Tibial nerve (tissue), 4 donors: ENCODE measurements at regions not wholly inside any gene's neighbourhood (a gene's known extent, or its start where the extent isn't known, plus 50 kb on each side); places are given as distances from the start of the nearest gene placed in this dataset.

Experiments
- EP300 ChIP-seq, 2 donors: sonication (generic); formaldehyde crosslinking; IDR thresholded peaks; one replicate each; pipeline ENCODE4 v1.6.1; 2017; ENCODE audit warnings: antibody characterized with exemption in 2 of 2, mild to moderate bottlenecking in 1 of 2
- POLR2A ChIP-seq, 2 donors: fragments of 450-650 bp; IDR thresholded peaks; one replicate each; pipeline ENCODE4 v1.6.1; 2017; ENCODE audit warnings: antibody characterized with exemption in 2 of 2, mild to moderate bottlenecking in 2 of 2, moderate library complexity in 2 of 2
- TF ChIP-seq, protein P1 (sequence below), 5 experiments: fragments of 200-600 bp in 3 of 5; fragments of 450-650 bp in 2 of 5; sonication (generic) in 3 of 5; IDR thresholded peaks; one replicate each; pipeline ENCODE4 v1.5.1; 2016 to 2019; ENCODE audit warnings: antibody characterized with exemption in 5 of 5, mild to moderate bottlenecking in 3 of 5, moderate library complexity in 2 of 5

DNA sequence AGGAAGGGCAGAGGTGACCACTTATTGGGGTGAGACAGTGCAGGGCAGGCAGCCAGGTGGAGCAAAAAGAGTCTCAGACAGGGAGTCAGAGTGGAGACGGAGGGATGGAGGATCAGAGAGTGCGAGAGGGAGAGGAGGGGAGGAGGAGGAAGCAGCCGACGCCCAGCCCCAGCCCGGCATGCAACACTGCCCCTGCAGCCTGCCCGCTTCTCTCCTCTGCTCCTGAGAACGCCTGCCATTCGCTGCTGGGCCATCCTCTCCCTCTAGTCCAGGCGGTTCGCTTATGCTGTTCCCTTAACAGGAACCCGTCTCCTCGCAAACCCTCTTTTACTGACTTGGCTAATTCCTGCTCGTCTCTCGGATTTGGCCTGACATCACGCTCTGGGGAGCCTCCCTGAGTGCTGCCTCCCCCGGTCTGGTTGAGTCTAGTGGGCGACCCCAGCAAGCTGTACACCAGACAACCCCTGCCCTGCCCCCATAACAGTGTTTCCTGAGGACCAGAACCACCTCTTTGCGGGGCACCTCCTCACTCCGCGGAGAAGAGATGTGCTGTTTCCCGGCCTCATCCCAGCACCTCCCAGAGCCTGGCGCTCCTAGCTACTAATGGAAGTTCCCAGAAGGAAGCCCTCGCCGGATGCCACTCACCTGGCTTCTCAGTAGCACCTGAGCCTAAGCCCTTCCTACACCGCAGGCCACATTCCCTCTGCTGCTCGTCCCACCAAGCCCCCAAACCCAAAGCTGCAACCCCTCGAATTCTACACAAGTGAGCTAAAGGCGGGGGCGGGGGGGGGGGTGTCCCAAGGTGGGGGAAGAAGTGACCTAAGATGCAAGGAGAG lies 61.2 kb upstream of the CCL1 start:
- TF ChIP-seq, protein P1, sequence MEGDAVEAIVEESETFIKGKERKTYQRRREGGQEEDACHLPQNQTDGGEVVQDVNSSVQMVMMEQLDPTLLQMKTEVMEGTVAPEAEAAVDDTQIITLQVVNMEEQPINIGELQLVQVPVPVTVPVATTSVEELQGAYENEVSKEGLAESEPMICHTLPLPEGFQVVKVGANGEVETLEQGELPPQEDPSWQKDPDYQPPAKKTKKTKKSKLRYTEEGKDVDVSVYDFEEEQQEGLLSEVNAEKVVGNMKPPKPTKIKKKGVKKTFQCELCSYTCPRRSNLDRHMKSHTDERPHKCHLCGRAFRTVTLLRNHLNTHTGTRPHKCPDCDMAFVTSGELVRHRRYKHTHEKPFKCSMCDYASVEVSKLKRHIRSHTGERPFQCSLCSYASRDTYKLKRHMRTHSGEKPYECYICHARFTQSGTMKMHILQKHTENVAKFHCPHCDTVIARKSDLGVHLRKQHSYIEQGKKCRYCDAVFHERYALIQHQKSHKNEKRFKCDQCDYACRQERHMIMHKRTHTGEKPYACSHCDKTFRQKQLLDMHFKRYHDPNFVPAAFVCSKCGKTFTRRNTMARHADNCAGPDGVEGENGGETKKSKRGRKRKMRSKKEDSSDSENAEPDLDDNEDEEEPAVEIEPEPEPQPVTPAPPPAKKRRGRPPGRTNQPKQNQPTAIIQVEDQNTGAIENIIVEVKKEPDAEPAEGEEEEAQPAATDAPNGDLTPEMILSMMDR (IDR thresholded peaks at IDR 0.05): no peak
- no peak for TF ChIP-seq EP300 (IDR thresholded peaks at IDR 0.05)
- TF ChIP-seq POLR2A (IDR thresholded peaks at IDR 0.05): no peak
